ENCODE measurements at regions not wholly inside any gene's neighbourhood (a gene's known extent, or its start where the extent isn't known, plus 50 kb on each side); places are given as distances from the start of the nearest gene placed in this dataset.
"Not testable (repeated sequence)": the region's sequence is repeated elsewhere in the genome, so short reads cannot be mapped to it uniquely, and the experiment has no call there.

DNA sequence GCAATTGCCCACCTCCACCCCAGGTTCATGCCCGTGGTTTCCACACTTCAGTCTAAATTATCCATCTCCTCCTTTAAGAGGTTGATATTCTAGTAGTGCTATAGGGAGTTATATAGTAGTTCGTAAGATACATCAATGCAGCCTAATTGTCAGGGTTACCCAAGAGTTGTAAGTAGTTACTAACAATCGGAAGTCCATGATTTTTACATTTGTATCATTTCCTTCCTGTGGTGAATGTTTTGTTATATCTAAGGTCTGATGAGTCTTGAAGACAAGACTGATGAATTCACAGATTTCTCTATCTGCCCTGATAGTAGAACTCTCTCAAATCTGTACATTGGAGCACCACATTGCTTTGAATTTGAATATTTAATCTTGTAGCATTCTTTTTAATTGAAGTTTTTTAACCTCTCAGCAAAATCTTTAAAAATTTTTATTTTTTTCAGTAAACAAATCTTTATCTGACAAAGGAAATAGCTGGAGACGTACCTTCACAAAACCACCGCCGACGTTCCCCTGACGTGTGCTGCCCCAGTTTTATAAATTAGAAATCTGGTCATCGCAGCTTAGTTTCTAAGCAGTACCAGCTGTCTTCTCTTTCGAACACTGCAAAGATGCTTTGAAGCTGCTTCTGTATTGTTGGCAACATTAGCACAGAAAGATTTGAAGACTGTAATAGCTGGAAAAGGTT, 264.5 kb downstream of the SOCS6 start:
- DNase-seq: no peak

DNA sequence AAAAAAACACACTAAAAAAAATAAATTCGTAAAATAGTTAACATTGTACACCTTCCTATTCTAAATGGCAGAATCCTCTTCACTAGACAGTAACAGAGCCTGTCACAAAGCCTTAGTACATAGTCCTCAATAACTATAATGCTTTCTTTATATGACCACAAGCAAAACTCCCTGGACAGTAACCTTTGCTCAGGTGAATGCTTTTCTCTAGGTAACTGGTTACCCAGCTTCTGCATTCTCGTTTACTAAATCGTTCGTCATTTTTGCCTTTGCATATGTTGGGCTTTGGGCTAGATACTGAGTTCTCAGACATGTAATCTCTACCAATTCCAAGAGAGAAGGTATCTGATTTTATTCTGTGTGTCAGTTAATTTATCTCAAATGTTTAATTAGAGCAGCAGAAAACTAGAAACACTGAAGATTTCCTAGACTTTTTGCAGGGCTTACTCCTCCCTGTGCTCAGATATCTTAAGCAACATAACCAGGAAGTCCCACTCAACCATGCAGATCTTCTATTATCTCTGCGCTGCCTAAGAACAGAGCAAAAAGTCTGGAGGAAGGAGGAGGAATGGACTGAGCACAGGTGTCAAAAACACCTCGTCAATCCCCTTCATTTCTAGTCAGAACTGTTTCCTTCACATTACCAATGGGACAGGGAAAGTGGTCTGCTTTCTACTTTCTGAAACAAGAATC, 247.7 kb downstream of the SOCS6 start:
- no peak for DNase-seq

DNA sequence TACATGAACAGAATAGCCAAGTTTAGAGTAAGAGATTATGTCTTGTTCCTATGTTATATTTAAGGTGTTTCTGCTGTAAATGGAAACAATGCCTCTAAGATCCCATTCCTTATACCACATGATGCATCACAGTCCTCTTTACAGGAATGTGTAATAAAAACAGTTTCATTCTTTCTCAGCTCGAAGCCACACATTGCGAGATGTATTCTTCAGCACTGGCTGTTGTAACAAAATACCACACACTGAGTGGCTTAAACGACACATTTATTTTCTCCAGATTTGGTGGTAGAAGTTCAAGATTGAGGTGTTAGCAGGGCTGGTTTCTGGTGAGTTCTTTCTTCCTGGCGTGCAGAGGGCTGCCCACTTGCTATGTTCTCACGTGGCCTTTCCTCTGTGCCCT, 246.2 kb downstream of the SOCS6 start:
- DNase-seq: no peak

- DNase-seq: not testable (repeated sequence)
Measured at GRCh38 chr18:70525322-70525721, 236.5 kb downstream of the SOCS6 start.

GRCh38 chr18:70523792-70524182, 234.9 kb downstream of the SOCS6 start:
- peak in 1 of 2 experiments; percentile 55 for DNase-seq

DNA sequence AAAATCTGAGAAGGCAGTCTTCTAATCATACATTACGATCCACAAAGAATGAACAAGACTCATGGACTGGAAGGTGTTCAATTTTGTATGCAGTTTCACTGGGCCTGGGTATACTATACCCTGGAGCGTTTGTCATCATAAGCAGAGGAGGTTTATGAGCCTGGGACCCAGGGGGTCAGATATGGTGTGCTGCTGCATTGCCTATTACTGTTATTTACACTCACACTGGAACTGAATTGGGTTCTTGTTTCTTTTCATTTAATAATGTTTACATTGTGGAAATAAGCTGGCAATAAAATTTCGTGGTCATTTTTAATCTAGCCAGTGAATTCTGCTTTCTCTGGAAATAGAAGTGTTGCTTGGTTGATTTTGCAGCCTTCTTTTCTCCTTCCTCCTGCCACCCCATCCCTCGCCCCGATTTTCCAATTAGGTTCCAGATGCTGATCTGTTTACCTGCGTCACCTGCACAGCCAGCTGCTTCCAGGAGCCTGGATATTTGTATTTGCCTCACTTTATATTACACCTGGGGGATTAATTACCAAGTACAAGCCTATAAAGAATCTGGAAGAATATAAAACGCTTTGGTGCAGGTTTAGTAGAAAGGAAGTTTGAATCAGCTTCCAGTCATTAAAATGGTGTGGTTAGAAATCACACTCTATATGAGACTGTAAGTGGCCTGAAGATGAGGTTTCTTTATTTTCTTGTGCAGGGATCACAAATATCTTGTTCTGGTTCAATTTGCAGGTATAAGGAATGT, 234.4 kb downstream of the SOCS6 start:
- DNase-seq: peak; percentile 90 to 97

GRCh38 chr18:70522183-70522680, 233.4 kb downstream of the SOCS6 start:
- DNase-seq: peak in 1 of 2 experiments; percentile 25

- no peak for DNase-seq
Measured at GRCh38 chr18:70520867-70521266, 232.0 kb downstream of the SOCS6 start.

GRCh38 chr18:70513502-70514171, 224.8 kb downstream of the SOCS6 start:
- DNase-seq: no peak

GRCh38 chr18:70507970-70508369, 219.1 kb downstream of the SOCS6 start:
- DNase-seq: no peak

GRCh38 chr18:70506511-70506910, 217.7 kb downstream of the SOCS6 start:
- DNase-seq: no peak

DNA sequence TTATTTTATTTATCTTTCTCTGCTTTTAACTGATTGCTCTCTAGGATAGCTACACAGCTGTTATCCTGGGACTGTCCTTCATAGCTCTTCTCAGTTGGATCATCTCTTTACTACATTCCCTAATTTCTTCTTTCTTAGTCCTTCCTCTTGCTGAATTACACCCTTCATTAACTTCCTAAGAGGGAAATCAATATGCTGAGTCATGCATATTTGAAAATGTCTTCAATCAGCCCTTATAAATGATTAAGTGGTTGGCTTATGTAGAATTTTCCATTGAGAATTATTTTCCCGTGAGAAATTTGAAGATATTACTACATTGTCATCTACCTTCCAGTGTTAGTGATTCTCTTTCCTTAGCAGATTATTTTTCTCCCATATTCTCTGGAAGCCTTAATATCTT, 214.2 kb downstream of the SOCS6 start:
- no peak for DNase-seq

DNA sequence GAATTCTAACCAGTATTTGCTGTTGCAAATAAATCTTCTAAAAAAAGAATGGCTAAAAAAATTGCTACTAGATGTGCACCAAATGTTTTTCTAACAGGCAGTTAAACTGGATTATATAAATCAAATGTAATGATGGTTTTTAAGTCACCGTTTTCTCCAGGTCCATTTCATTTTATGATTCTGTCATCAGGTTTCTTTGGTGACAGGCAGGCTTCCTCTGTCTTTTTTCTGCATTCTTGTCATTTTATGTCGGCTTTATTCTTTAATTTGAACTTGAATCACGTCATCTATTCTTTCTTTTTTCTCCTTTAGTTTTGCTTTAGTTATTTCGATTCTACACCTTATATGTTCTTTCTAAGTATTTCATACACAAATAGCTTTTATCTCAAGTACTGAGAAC, 212.5 kb downstream of the SOCS6 start:
- peak; percentile 4 to 43 for DNase-seq

- no peak for DNase-seq
Measured at GRCh38 chr18:70500748-70501147, 211.9 kb downstream of the SOCS6 start.

GRCh38 chr18:70499218-70499691, 210.4 kb downstream of the SOCS6 start:
- DNase-seq: no peak

GRCh38 chr18:70496353-70497294, 207.8 kb downstream of the SOCS6 start:
- no peak for DNase-seq

DNA sequence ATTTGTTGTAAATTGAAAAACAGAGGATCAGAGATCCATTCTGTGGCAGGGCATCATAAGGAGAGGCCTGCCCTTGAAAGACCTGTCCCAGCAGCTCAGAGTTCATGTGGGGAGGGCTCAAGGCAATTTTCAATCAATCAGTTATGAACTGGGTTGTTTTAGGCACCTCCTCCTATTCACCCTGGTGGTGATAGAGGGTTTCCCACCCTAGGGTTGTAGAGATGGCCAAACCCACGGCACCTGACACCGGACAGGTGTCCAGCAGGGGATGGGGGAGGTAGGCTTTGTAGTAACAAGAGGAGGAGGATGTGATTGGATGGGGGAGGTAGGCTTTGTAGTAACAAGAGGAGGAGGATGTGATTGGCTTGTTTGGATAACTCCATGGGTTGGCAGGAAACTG, 205.7 kb downstream of the SOCS6 start:
- no peak for DNase-seq

GRCh38 chr18:70493461-70493860, 204.6 kb downstream of the SOCS6 start:
- DNase-seq: no peak

DNA sequence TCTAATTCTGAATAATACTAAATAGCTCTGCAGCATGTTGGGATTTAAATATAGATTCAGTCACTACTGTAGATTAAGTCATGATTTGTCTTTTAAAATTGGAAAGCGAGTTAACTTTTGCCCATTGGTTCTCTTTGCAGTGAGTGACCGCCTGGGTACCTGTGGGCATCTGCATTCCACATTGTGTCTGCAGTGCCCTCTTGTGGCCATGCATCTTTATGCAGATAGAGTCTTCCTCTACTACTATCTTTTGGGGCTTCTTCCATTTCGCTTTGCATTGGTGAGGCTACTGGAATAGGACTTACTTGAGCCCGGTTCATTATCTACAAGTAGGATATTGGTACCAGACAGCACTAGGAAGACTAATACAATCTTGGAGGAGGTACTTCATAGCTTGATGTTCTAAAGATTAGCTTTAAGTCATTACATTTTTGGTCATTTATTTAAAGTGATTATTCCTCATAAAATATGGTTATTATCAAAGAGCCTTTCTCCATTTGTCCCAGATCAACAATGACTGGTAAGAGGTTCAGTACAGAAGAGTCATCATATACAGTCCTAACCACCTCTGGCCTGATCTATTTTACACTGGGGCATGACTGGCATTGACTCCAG, 203.0 kb downstream of the SOCS6 start:
- DNase-seq: peak; percentile 48 to 53

GRCh38 chr18:70489986-70490933, 201.4 kb downstream of the SOCS6 start:
- peak; percentile 52 to 77 for DNase-seq

All from NCI-H2081 (cell line).